Transverse colon (tissue), 4 donors: ENCODE measurements at regions not wholly inside any gene's neighbourhood (a gene's known extent, or its start where the extent isn't known, plus 50 kb on each side); places are given as distances from the start of the nearest gene placed in this dataset.

Experiments
- DNase-seq: peaks from one replicate; pipeline ENCODE4 v3.0.0-alpha.2; 2019
- H3K27ac ChIP-seq, 4 donors: fragments of 200-600 bp; sonication (generic); 2 replicates each; pipeline ENCODE4 v1.5.1; 2016 to 2018; ENCODE audit warnings: inconsistent platforms in 4 of 4
- H3K27me3 ChIP-seq: fragments of 200-600 bp; sonication (generic); 2 replicates; pipeline ENCODE4 v1.5.1; 2017; ENCODE audit warnings: inconsistent platforms
- H3K36me3 ChIP-seq, 4 donors: fragments of 200-600 bp; sonication (generic); 2 replicates each; pipeline ENCODE4 v1.5.1; 2017 to 2019; ENCODE audit warnings: inconsistent platforms in 4 of 4
- H3K4me1 ChIP-seq, 4 donors: fragments of 200-600 bp; sonication (generic); 2 replicates each; pipeline ENCODE4 v1.5.1; 2017 to 2020; ENCODE audit warnings: inconsistent platforms in 4 of 4
- H3K4me3 ChIP-seq, 4 donors: fragments of 200-600 bp; sonication (generic); 1 replicate in 1 of 4; 2 replicates in 3 of 4; pipeline versions ENCODE4 v1.5.1 to v1.6.1; 2017 to 2019; ENCODE audit warnings: inconsistent platforms in 4 of 4
- H3K9me3 ChIP-seq, 2 donors: fragments of 200-600 bp; sonication (generic); 2 replicates each; pipeline ENCODE4 v1.5.1; 2017 to 2019; ENCODE audit warnings: inconsistent platforms in 2 of 2
- CTCF ChIP-seq, 5 experiments: fragments of 200-600 bp in 3 of 5; fragments of 450-650 bp in 2 of 5; sonication (generic) in 3 of 5; IDR thresholded peaks; 1 replicate in 2 of 5; 2 replicates in 3 of 5; pipeline ENCODE4 v1.5.1; 2016 to 2017; ENCODE audit warnings: antibody characterized with exemption in 5 of 5, inconsistent platforms in 3 of 5, mild to moderate bottlenecking in 2 of 5, moderate library complexity in 1 of 5
- EP300 ChIP-seq: sonication (generic); formaldehyde crosslinking; IDR thresholded peaks from one replicate; pipeline ENCODE4 v1.6.1; 2017; ENCODE audit warnings: antibody characterized with exemption, low read depth
- POLR2A ChIP-seq: fragments of 450-650 bp; IDR thresholded peaks from one replicate; pipeline ENCODE4 v1.6.1; 2016; ENCODE audit warnings: antibody characterized with exemption, mild to moderate bottlenecking, moderate library complexity
- POLR2AphosphoS5 ChIP-seq, 3 donors: sonication (generic); formaldehyde crosslinking; IDR thresholded peaks; one replicate each; pipeline ENCODE4 v1.6.1; 2016; ENCODE audit warnings: antibody characterized with exemption in 3 of 3
- WGBS, 2 donors: methylation state at CpG; one replicate each; pipeline ENCODE4 v1.1.5; 2018; ENCODE audit warnings: low coverage in 1 of 2; 5-methylcytosine and 5-hydroxymethylcytosine counted together
- in situ Hi-C, 4 donors: fragments of 200-750 bp; cut with MboI; loops; one replicate each; pipeline versions ENCODE4 v1.15.0 to v1.15.1; 2017; ENCODE audit warnings: low sequenced_read_pairs in 3 of 4, low pct_ligation_motif_present in 1 of 4, low pct_unique_long_range_greater_than_20kb in 1 of 4
- intact Hi-C: fragments of 100-400 bp; cut with DNase I; formaldehyde crosslinking; loops from one replicate; pipeline ENCODE4 v1.15.1; 2023; ENCODE audit warnings: low total_unique reads

- no peaks in the 10 kb centered on the region for H3K9me3 ChIP-seq
- no peak for DNase-seq
- H3K4me3 ChIP-seq = no peak overlapping the region
- intact Hi-C loops (no loop called here), in situ Hi-C loops (no loop called here)
- 0 to 36% methylated on average over 1 of the region's 1 CpG for WGBS, 2 donors
- TF ChIP-seq POLR2A (no peak), POLR2AphosphoS5 (IDR thresholded peaks at IDR 0.05) (no peak), CTCF (IDR thresholded peaks at IDR 0.05) (no peak), EP300 (no peak)
- no peaks in the 10 kb centered on the region for H3K27me3 ChIP-seq
- no peaks in the 10 kb centered on the region for H3K36me3 ChIP-seq
- H3K4me1 ChIP-seq = no peaks in the 10 kb centered on the region
- no peak overlapping the region for H3K27ac ChIP-seq
These were observed 169.2 kb upstream of the MANEA start for GRCh38 chr6:95408111-95408510.

- H3K36me3 ChIP-seq = no peaks in the 10 kb centered on the region
- H3K9me3 ChIP-seq = no peaks in the 10 kb centered on the region
- H3K27me3 ChIP-seq = no peaks in the 10 kb centered on the region
- intact Hi-C loops (no loop called here), in situ Hi-C loops (no loop called here)
- no peak overlapping the region for H3K4me3 ChIP-seq
- no peak for DNase-seq
- WGBS, 2 donors = 40 to 62% methylated on average over 3 of the region's 3 CpGs
- TF ChIP-seq EP300 = no peak
- no peak overlapping the region for H3K27ac ChIP-seq
- no peaks in the 10 kb centered on the region for H3K4me1 ChIP-seq
These were observed 167.2 kb upstream of the MANEA start for GRCh38 chr6:95410168-95410567.

GRCh38 chr6:95413789-95414188 lies 163.5 kb upstream of the MANEA start:
- intact Hi-C loops = no loop called here
- Histone ChIP-seq H3K4me3 (no peak overlapping the region), H3K4me1 (no peaks in the 10 kb centered on the region), H3K9me3 (no peaks in the 10 kb centered on the region), H3K27ac (no peak overlapping the region), H3K36me3 (no peaks in the 10 kb centered on the region), H3K27me3 (no peaks in the 10 kb centered on the region)
- in situ Hi-C loops = no loop called here
- WGBS, 2 donors = 38 to 65% methylated on average over 2 of the region's 2 CpGs
- DNase-seq = no peak
- no peak for TF ChIP-seq POLR2AphosphoS5 (IDR thresholded peaks at IDR 0.05)
- TF ChIP-seq CTCF (IDR thresholded peaks at IDR 0.05) = no peak
- no peak for TF ChIP-seq EP300
- TF ChIP-seq POLR2A = no peak

- no peaks in the 10 kb centered on the region for H3K36me3 ChIP-seq
- in situ Hi-C loops = no loop called here
- H3K27ac ChIP-seq = no peak overlapping the region
- no peak for DNase-seq
- no peaks in the 10 kb centered on the region for H3K27me3 ChIP-seq
- no peak overlapping the region for H3K4me3 ChIP-seq
- peaks cover 0 to 4% of the 10 kb centered on the region in 2 donors for H3K9me3 ChIP-seq
- WGBS, 2 donors = 0% methylated on average over 1 of the region's 1 CpG
- H3K4me1 ChIP-seq = no peaks in the 10 kb centered on the region
- TF ChIP-seq POLR2AphosphoS5 (IDR thresholded peaks at IDR 0.05) (no peak), EP300 (no peak), CTCF (IDR thresholded peaks at IDR 0.05) (no peak), POLR2A (no peak)
- intact Hi-C loops = no loop called here
These were observed 159.5 kb upstream of the MANEA start for GRCh38 chr6:95417856-95418255.

GRCh38 chr6:95420792-95421191 lies 156.5 kb upstream of the MANEA start:
- Histone ChIP-seq H3K9me3 (peaks cover 0 to 4% of the 10 kb centered on the region in 2 donors), H3K4me3 (no peak overlapping the region), H3K4me1 (no peaks in the 10 kb centered on the region), H3K27me3 (no peaks in the 10 kb centered on the region), H3K36me3 (no peaks in the 10 kb centered on the region), H3K27ac (no peak overlapping the region)
- DNase-seq = no peak
- in situ Hi-C loops (no loop called here), intact Hi-C loops (no loop called here)
- TF ChIP-seq POLR2A = no peak
- no peak for TF ChIP-seq POLR2AphosphoS5 (IDR thresholded peaks at IDR 0.05)
- no peak for TF ChIP-seq EP300
- no peak for TF ChIP-seq CTCF (IDR thresholded peaks at IDR 0.05)
